ENCODE measurements at regions not wholly inside any gene's neighbourhood (a gene's known extent, or its start where the extent isn't known, plus 50 kb on each side); places are given as distances from the start of the nearest gene placed in this dataset.

DNA sequence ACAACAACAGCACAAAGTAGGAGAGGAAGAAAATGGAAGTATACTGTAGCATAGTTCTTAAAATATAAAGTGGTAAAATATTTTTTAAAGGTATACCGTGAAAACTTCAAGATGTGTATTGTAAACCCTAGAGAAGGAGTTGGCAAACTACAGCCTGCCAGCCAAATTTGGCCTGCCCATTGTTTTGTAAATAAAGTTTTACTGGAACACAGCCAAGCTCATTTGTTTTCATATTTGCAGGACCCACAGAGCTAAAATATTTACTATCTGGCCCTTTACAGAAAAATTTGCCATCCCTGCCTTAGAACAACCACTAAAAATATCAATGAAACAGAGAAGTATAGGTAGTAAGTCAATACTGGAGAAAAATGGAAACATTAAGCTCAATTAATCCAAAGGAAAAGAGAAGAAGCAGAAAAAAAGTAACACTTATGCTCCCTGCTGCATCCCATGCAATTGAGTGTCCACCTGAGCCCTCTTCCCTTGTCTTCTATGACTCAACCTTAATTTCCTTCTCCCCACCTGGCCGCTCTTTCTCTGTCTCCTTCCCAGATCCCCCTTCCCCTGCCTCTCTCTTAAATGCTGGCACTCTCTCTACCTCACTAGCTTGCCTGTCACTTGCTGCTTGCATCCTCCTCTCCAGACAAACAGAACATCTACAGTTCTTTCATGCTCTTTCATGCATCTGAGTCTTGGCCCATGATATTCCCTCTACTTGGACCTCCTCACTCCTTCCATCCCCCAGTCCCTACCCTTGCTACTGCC, 50.6 kb upstream of the FER start:
- TF ChIP-seq EZH2 (IDR thresholded peaks at IDR 0.05; ENCODE audit: borderline replicate concordance, low read depth, low read length, severe bottlenecking) = no peak
- TF ChIP-seq, protein P1, sequence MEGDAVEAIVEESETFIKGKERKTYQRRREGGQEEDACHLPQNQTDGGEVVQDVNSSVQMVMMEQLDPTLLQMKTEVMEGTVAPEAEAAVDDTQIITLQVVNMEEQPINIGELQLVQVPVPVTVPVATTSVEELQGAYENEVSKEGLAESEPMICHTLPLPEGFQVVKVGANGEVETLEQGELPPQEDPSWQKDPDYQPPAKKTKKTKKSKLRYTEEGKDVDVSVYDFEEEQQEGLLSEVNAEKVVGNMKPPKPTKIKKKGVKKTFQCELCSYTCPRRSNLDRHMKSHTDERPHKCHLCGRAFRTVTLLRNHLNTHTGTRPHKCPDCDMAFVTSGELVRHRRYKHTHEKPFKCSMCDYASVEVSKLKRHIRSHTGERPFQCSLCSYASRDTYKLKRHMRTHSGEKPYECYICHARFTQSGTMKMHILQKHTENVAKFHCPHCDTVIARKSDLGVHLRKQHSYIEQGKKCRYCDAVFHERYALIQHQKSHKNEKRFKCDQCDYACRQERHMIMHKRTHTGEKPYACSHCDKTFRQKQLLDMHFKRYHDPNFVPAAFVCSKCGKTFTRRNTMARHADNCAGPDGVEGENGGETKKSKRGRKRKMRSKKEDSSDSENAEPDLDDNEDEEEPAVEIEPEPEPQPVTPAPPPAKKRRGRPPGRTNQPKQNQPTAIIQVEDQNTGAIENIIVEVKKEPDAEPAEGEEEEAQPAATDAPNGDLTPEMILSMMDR (IDR thresholded peaks at IDR 0.05; ENCODE audit: borderline replicate concordance, extremely low read depth, low read length, poor library complexity, severe bottlenecking) = no peak
- no peak overlapping the region for H2AFZ ChIP-seq (ENCODE audit: low read depth, low read length)
- no peaks in the 10 kb centered on the region for H4K20me1 ChIP-seq (ENCODE audit: insufficient read depth, low read length)
- H3K4me2 ChIP-seq (ENCODE audit: insufficient read depth, low read length) = no peak overlapping the region
- H3K27me3 ChIP-seq (ENCODE audit: insufficient read depth, low read length, poor library complexity) = no peaks in the 10 kb centered on the region
- no peak overlapping the region for H3K4me3 ChIP-seq (ENCODE audit: low read depth in 1 of 2, low read length in 2 of 2)
- H3K9ac ChIP-seq (ENCODE audit: low read depth, low read length) = no peak overlapping the region
- H3K36me3 ChIP-seq (ENCODE audit: insufficient read depth, low read length) = no peaks in the 10 kb centered on the region
- no peaks in the 10 kb centered on the region for H3K9me3 ChIP-seq (ENCODE audit: insufficient read depth, low read length, severe bottlenecking)
- H3K79me2 ChIP-seq (ENCODE audit: insufficient read depth, low read length) = no peaks in the 10 kb centered on the region
- H3K27ac ChIP-seq (ENCODE audit: low read length) = no peak overlapping the region
- DNase-seq = no peak
- no peak for ATAC-seq (ENCODE audit: insufficient read depth, low read depth)
- no peaks in the 10 kb centered on the region for H3K4me1 ChIP-seq (ENCODE audit: insufficient read depth, low read length)

DNA sequence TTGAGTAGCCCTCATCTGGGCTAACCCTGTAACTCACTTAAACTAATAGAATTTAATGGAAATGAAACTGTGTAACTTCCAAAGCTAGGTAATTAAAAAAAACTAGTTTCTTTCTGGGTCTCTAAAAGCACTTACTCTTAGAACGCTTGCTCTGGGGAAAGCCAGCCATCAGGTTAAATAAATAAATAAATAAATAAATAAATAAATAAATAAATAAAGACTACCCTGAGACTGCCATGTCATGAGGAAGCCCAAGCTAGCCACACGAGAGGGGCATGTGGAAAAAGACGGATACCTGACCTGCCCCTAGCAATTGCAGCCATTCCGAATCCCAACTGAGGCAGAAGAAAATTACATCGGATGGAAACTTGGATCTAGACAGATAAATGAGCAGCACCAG, 51.3 kb upstream of the FER start:
- H3K36me3 ChIP-seq (ENCODE audit: insufficient read depth, low read length) = no peaks in the 10 kb centered on the region
- DNase-seq (no peak), ATAC-seq (ENCODE audit: insufficient read depth, low read depth) (no peak)
- no peak overlapping the region for H3K27ac ChIP-seq (ENCODE audit: low read length)
- H3K4me1 ChIP-seq (ENCODE audit: insufficient read depth, low read length) = no peaks in the 10 kb centered on the region
- TF ChIP-seq, protein P1 (IDR thresholded peaks at IDR 0.05; ENCODE audit: borderline replicate concordance, extremely low read depth, low read length, poor library complexity, severe bottlenecking) = no peak
- TF ChIP-seq EZH2 (IDR thresholded peaks at IDR 0.05; ENCODE audit: borderline replicate concordance, low read depth, low read length, severe bottlenecking) = no peak
- H2AFZ ChIP-seq (ENCODE audit: low read depth, low read length) = no peak overlapping the region
- H3K4me3 ChIP-seq (ENCODE audit: low read depth in 1 of 2, low read length in 2 of 2) = no peak overlapping the region
- no peak overlapping the region for H3K9ac ChIP-seq (ENCODE audit: low read depth, low read length)
- H3K79me2 ChIP-seq (ENCODE audit: insufficient read depth, low read length) = no peaks in the 10 kb centered on the region
- H4K20me1 ChIP-seq (ENCODE audit: insufficient read depth, low read length) = no peaks in the 10 kb centered on the region
- H3K27me3 ChIP-seq (ENCODE audit: insufficient read depth, low read length, poor library complexity) = no peaks in the 10 kb centered on the region
- H3K9me3 ChIP-seq (ENCODE audit: insufficient read depth, low read length, severe bottlenecking) = no peaks in the 10 kb centered on the region
- no peak overlapping the region for H3K4me2 ChIP-seq (ENCODE audit: insufficient read depth, low read length)

DNA sequence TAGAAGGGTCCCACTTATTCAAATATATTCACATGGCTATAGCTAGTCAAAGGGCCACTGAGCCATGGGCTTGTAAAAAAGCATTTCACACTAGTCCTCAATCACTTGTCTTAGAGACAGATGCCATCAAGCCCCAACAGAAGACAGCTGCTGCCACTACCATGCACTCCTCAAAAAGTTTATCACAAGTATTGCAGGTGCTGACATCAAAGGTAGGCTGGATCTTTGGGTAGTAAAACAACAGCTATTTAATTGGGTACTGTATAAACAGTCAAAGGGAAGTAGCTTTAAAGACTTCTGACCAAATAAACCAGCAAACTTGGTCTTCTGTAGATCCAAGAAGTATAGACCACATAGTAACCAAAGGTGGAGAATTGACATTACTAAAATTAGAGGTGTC, 59.2 kb upstream of the FER start:
- H2AFZ ChIP-seq (ENCODE audit: low read depth, low read length) = no peak overlapping the region
- no peaks in the 10 kb centered on the region for H4K20me1 ChIP-seq (ENCODE audit: insufficient read depth, low read length)
- no peaks in the 10 kb centered on the region for H3K79me2 ChIP-seq (ENCODE audit: insufficient read depth, low read length)
- no peak overlapping the region for H3K4me3 ChIP-seq (ENCODE audit: low read depth in 1 of 2, low read length in 2 of 2)
- no peaks in the 10 kb centered on the region for H3K36me3 ChIP-seq (ENCODE audit: insufficient read depth, low read length)
- H3K27ac ChIP-seq (ENCODE audit: low read length) = no peak overlapping the region
- TF ChIP-seq EZH2 (IDR thresholded peaks at IDR 0.05; ENCODE audit: borderline replicate concordance, low read depth, low read length, severe bottlenecking) = no peak
- TF ChIP-seq, protein P1 (IDR thresholded peaks at IDR 0.05; ENCODE audit: borderline replicate concordance, extremely low read depth, low read length, poor library complexity, severe bottlenecking) = no peak
- H3K4me2 ChIP-seq (ENCODE audit: insufficient read depth, low read length) = no peak overlapping the region
- no peak overlapping the region for H3K9ac ChIP-seq (ENCODE audit: low read depth, low read length)
- H3K9me3 ChIP-seq (ENCODE audit: insufficient read depth, low read length, severe bottlenecking) = no peaks in the 10 kb centered on the region
- no peaks in the 10 kb centered on the region for H3K4me1 ChIP-seq (ENCODE audit: insufficient read depth, low read length)
- DNase-seq (no peak), ATAC-seq (ENCODE audit: insufficient read depth, low read depth) (peak; percentile 63; the same call in 2 of the 3 replicates)
- H3K27me3 ChIP-seq (ENCODE audit: insufficient read depth, low read length, poor library complexity) = no peaks in the 10 kb centered on the region
